ENCODE measurements at regions not wholly inside any gene's neighbourhood (a gene's known extent, or its start where the extent isn't known, plus 50 kb on each side); places are given as distances from the start of the nearest gene placed in this dataset.

DNA sequence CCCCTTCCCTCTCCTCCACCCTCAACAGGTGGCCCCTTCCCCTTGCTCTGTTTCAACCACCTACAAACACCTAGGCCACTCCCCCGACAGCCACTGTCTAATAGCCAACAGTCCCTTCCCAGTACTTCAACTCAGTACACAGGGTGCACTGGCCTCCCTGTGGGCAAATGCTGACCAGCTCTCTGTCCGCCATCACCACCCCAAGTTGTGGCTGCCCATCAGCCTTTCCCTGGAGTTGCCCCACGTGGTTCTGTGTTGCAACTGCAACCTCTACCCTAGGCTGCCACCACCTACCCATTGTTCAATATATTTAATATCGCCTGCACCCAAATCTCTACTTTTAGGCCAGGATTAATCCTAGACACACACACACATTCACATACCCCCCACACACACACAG, 173.5 kb downstream of the MREG start:
- ChIA-PET POLR2A (no interaction called here), CTCF (interaction anchor here (0.7 kb wide), 1 partner anchor 36 kb away, joined by 4 read pairs; no protein-coding TSS in a partner anchor)
- Histone ChIP-seq H2AFZ (ENCODE audit: insufficient read depth, low read depth, low read length, poor library complexity, severe bottlenecking) (no peak overlapping the region), H3K27ac (ENCODE audit: low read length in 2 of 2) (no peak overlapping the region), H3K36me3 (replicated peaks in 1 of 2; ENCODE audit: control extremely low read depth in 1 of 2, control insufficient read depth in 1 of 2, extremely low read depth in 1 of 2, insufficient read depth in 2 of 2, low read length in 1 of 2) (no peaks in the 10 kb centered on the region), H3K79me2 (ENCODE audit: control insufficient read depth, insufficient read depth, low read length) (no peaks in the 10 kb centered on the region), H4K20me1 (ENCODE audit: control insufficient read depth, insufficient read depth, low read length, poor library complexity, severe bottlenecking) (no peaks in the 10 kb centered on the region), H3K4me3 (ENCODE audit: control extremely low read depth in 1 of 5, extremely low read depth in 1 of 5, insufficient read depth in 1 of 5, low read depth in 2 of 5, low read length in 4 of 5) (no peak overlapping the region), H3K27me3 (replicated peaks in 1 of 4; ENCODE audit: control extremely low read depth in 1 of 4, control insufficient read depth in 3 of 4, insufficient read depth in 4 of 4, low read length in 3 of 4) (no peaks in the 10 kb centered on the region), H3K9ac (ENCODE audit: low read length) (no peak overlapping the region), H3K4me1 (ENCODE audit: control insufficient read depth in 2 of 2, insufficient read depth in 2 of 2, low read length in 2 of 2) (peaks cover 19% of the 10 kb centered on the region in 2 donors), H3K4me2 (replicated peaks; ENCODE audit: low read depth, low read length, poor library complexity, severe bottlenecking) (no peak overlapping the region), H3K9me3 (ENCODE audit: control extremely low read depth in 1 of 3, control insufficient read depth in 2 of 3, insufficient read depth in 1 of 3, low read length in 2 of 3) (no peaks in the 10 kb centered on the region)
- Mint-ChIP-seq H3K4me1 (peaks cover 9% of the 10 kb centered on the region), H3K4me3 (peak overlapping the region; percentile 10), H3K27me3 (peaks cover 9% of the 10 kb centered on the region), H3K9me3 (ENCODE audit: insufficient read depth) (no peaks in the 10 kb centered on the region), H3K27ac (no peak overlapping the region)
- 87% methylated on average over 3 of the region's 4 CpGs for WGBS (ENCODE audit: insufficient coverage)
- ATAC-seq (ENCODE audit: low read depth) (no peak), DNase-seq (no peak)
- intact Hi-C loops (cut with micrococcal nuclease) = no loop called here
- TF ChIP-seq, protein P1, sequence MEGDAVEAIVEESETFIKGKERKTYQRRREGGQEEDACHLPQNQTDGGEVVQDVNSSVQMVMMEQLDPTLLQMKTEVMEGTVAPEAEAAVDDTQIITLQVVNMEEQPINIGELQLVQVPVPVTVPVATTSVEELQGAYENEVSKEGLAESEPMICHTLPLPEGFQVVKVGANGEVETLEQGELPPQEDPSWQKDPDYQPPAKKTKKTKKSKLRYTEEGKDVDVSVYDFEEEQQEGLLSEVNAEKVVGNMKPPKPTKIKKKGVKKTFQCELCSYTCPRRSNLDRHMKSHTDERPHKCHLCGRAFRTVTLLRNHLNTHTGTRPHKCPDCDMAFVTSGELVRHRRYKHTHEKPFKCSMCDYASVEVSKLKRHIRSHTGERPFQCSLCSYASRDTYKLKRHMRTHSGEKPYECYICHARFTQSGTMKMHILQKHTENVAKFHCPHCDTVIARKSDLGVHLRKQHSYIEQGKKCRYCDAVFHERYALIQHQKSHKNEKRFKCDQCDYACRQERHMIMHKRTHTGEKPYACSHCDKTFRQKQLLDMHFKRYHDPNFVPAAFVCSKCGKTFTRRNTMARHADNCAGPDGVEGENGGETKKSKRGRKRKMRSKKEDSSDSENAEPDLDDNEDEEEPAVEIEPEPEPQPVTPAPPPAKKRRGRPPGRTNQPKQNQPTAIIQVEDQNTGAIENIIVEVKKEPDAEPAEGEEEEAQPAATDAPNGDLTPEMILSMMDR (IDR thresholded peaks at IDR 0.05) = no peak
- no peak for TF ChIP-seq EZH2 (IDR thresholded peaks at IDR 0.05; ENCODE audit: borderline replicate concordance, insufficient read depth, low read depth, low read length, poor library complexity, severe bottlenecking)

GRCh38 chr2:215839309-215839708, 174.0 kb downstream of the MREG start:
- peaks cover 9% of the 10 kb centered on the region for H3K4me1 Mint-ChIP-seq
- no peak overlapping the region for H2AFZ ChIP-seq (ENCODE audit: insufficient read depth, low read depth, low read length, poor library complexity, severe bottlenecking)
- POLR2A ChIA-PET = no interaction called here

More at GRCh38 chr2:215839309-215839708, 174.0 kb downstream of the MREG start:
- Histone ChIP-seq H3K36me3 (replicated peaks in 1 of 2; ENCODE audit: control extremely low read depth in 1 of 2, control insufficient read depth in 1 of 2, extremely low read depth in 1 of 2, insufficient read depth in 2 of 2, low read length in 1 of 2) (no peaks in the 10 kb centered on the region), H3K9ac (ENCODE audit: low read length) (no peak overlapping the region), H3K4me2 (replicated peaks; ENCODE audit: low read depth, low read length, poor library complexity, severe bottlenecking) (no peak overlapping the region), H3K4me3 (ENCODE audit: control extremely low read depth in 1 of 5, extremely low read depth in 1 of 5, insufficient read depth in 1 of 5, low read depth in 2 of 5, low read length in 4 of 5) (no peak overlapping the region), H3K4me1 (ENCODE audit: control insufficient read depth in 2 of 2, insufficient read depth in 2 of 2, low read length in 2 of 2) (peaks cover 19% of the 10 kb centered on the region in 2 donors), H4K20me1 (ENCODE audit: control insufficient read depth, insufficient read depth, low read length, poor library complexity, severe bottlenecking) (no peaks in the 10 kb centered on the region), H3K9me3 (ENCODE audit: control extremely low read depth in 1 of 3, control insufficient read depth in 2 of 3, insufficient read depth in 1 of 3, low read length in 2 of 3) (no peaks in the 10 kb centered on the region), H3K79me2 (ENCODE audit: control insufficient read depth, insufficient read depth, low read length) (no peaks in the 10 kb centered on the region), H3K27me3 (replicated peaks in 1 of 4; ENCODE audit: control extremely low read depth in 1 of 4, control insufficient read depth in 3 of 4, insufficient read depth in 4 of 4, low read length in 3 of 4) (no peaks in the 10 kb centered on the region), H3K27ac (ENCODE audit: low read length in 2 of 2) (no peak overlapping the region)
- Mint-ChIP-seq H3K9me3 (ENCODE audit: insufficient read depth) (no peaks in the 10 kb centered on the region), H3K27ac (no peak overlapping the region), H3K27me3 (peaks cover 9% of the 10 kb centered on the region), H3K4me3 (no peak overlapping the region)
- DNase-seq (no peak), ATAC-seq (ENCODE audit: low read depth) (no peak)
- TF ChIP-seq, protein P1 (IDR thresholded peaks at IDR 0.05) = no peak
- TF ChIP-seq EZH2 (IDR thresholded peaks at IDR 0.05; ENCODE audit: borderline replicate concordance, insufficient read depth, low read depth, low read length, poor library complexity, severe bottlenecking) = no peak
- intact Hi-C loops (cut with micrococcal nuclease) = no loop called here
- CTCF ChIA-PET = no interaction called here
- WGBS (ENCODE audit: insufficient coverage) = 100% methylated on average over 1 of the region's 1 CpG
